Neural cell (in vitro differentiated cells): ENCODE measurements at regions not wholly inside any gene's neighbourhood (a gene's known extent, or its start where the extent isn't known, plus 50 kb on each side); places are given as distances from the start of the nearest gene placed in this dataset.

Source experiments
- H2AFZ ChIP-seq: fragments of 200-600, 300-800 bp; sonication (generic), shearing (Covaris generic); 2 replicates; pipeline ENCODE4 v1.6.0; 2014; ENCODE audit warnings: low read depth, mild to moderate bottlenecking, antibody characterized with exemption, low read length, moderate library complexity
- H3F3A ChIP-seq: fragments of 200-600 bp; shearing (Covaris generic); 2 replicates; pipeline ENCODE4 v1.6.1; 2016; ENCODE audit warnings: mild to moderate bottlenecking, moderate library complexity, mixed read lengths, antibody characterized with exemption, low read length; ENCODE audit not compliant: insufficient read depth, poor library complexity, severe bottlenecking
- H3K27ac ChIP-seq: fragments of 200-600, 300-800 bp; sonication (generic), shearing (Covaris generic); 2 replicates; pipeline ENCODE4 v1.5.1; 2014; ENCODE audit warnings: mild to moderate bottlenecking, low read length, moderate library complexity
- H3K27me3 ChIP-seq: fragments of 300-800, 200-600 bp; sonication (generic), shearing (Covaris generic); 2 replicates; pipeline ENCODE4 v1.6.0; 2014; ENCODE audit warnings: mild to moderate bottlenecking, low read depth, low read length, moderate library complexity; ENCODE audit not compliant: insufficient read depth
- H3K36me3 ChIP-seq: fragments of 300-800, 200-600 bp; sonication (generic), shearing (Covaris generic); 2 replicates; pipeline ENCODE4 v1.5.1; 2014; ENCODE audit warnings: mild to moderate bottlenecking, antibody characterized with exemption, low read length, moderate library complexity; ENCODE audit not compliant: insufficient read depth
- H3K4me2 ChIP-seq: fragments of 300-800, 200-600 bp; sonication (generic), shearing (Covaris generic); 2 replicates; pipeline ENCODE4 v1.6.0; 2014; ENCODE audit warnings: mild to moderate bottlenecking, low read length
- H3K4me3 ChIP-seq: fragments of 300-800, 200-600 bp; sonication (generic), shearing (Covaris generic); 2 replicates; pipeline ENCODE4 v1.5.1; 2014; ENCODE audit warnings: mild to moderate bottlenecking, low read length, moderate library complexity
- H3K79me2 ChIP-seq: fragments of 200-600 bp; shearing (Covaris generic); replicated peaks from 2 replicates; pipeline ENCODE4 v1.6.0; 2014; ENCODE audit warnings: mild to moderate bottlenecking, low read length, moderate library complexity; ENCODE audit not compliant: insufficient read depth
- H3K9ac ChIP-seq: fragments of 300-800, 200-600 bp; sonication (generic), shearing (Covaris generic); 2 replicates; pipeline ENCODE4 v1.6.1; 2016; ENCODE audit warnings: mild to moderate bottlenecking, low read length, mixed read lengths
- H3K9me2 ChIP-seq: fragments of 200-600 bp; shearing (Covaris generic); 2 replicates; pipeline ENCODE4 v1.6.1; 2016; ENCODE audit warnings: mild to moderate bottlenecking, low read length, mixed read lengths; ENCODE audit not compliant: insufficient read depth
- H3K9me3 ChIP-seq: fragments of 200-600, 300-800 bp; sonication (generic), shearing (Covaris generic); 2 replicates; pipeline ENCODE4 v1.6.1; 2016; ENCODE audit warnings: mild to moderate bottlenecking, mixed run types, low read length, moderate library complexity, mixed read lengths
- H4K20me1 ChIP-seq: fragments of 200-600 bp; shearing (Covaris generic); 2 replicates; pipeline ENCODE4 v1.6.1; 2016; ENCODE audit warnings: mild to moderate bottlenecking, mixed run types; ENCODE audit not compliant: insufficient read depth
- EP300 ChIP-seq: fragments of 450-650 bp; conservative IDR thresholded peaks from 2 replicates; pipeline ENCODE4 v1.6.1; 2014; ENCODE audit warnings: antibody characterized with exemption, mild to moderate bottlenecking, moderate library complexity; ENCODE audit not compliant: poor library complexity, severe bottlenecking
- EZH2 ChIP-seq: fragments of 200-600, 300-800 bp; shearing (Covaris generic), sonication (generic); IDR thresholded peaks from 2 replicates; pipeline ENCODE4 v1.6.1; 2014; ENCODE audit warnings: antibody characterized with exemption, low read length, borderline replicate concordance, mild to moderate bottlenecking; ENCODE audit not compliant: insufficient read depth, poor library complexity, severe bottlenecking
- MXI1 ChIP-seq: fragments of 450-650 bp; conservative IDR thresholded peaks from 2 replicates; pipeline ENCODE4 v1.6.1; 2014; ENCODE audit warnings: antibody characterized with exemption, mild to moderate bottlenecking; ENCODE audit not compliant: poor library complexity, severe bottlenecking
- POLR2AphosphoS5 ChIP-seq: IDR thresholded peaks from 2 replicates; pipeline ENCODE4 v1.6.1; 2012
- RAD21 ChIP-seq: fragments of 450-650 bp; conservative IDR thresholded peaks from 2 replicates; pipeline ENCODE4 v1.6.1; 2014; ENCODE audit warnings: antibody characterized with exemption, mild to moderate bottlenecking, moderate library complexity
- SMC3 ChIP-seq: fragments of 450-650 bp; conservative IDR thresholded peaks from 2 replicates; pipeline ENCODE4 v1.6.1; 2014; ENCODE audit warnings: antibody characterized with exemption, mild to moderate bottlenecking, moderate library complexity; ENCODE audit not compliant: poor library complexity
- TAF1 ChIP-seq: IDR thresholded peaks from 2 replicates; pipeline ENCODE4 v1.6.1; 2012; ENCODE audit warnings: low read depth
- TF ChIP-seq, protein P1 (sequence below): IDR thresholded peaks from 2 replicates; pipeline ENCODE4 v1.6.1; 2012; ENCODE audit warnings: borderline replicate concordance
- TF ChIP-seq, protein P2 (sequence below): fragments of 450-650 bp; IDR thresholded peaks from 2 replicates; pipeline ENCODE4 v1.5.1; 2014; ENCODE audit warnings: antibody characterized with exemption, mild to moderate bottlenecking, moderate library complexity; ENCODE audit not compliant: poor library complexity, severe bottlenecking

DNA sequence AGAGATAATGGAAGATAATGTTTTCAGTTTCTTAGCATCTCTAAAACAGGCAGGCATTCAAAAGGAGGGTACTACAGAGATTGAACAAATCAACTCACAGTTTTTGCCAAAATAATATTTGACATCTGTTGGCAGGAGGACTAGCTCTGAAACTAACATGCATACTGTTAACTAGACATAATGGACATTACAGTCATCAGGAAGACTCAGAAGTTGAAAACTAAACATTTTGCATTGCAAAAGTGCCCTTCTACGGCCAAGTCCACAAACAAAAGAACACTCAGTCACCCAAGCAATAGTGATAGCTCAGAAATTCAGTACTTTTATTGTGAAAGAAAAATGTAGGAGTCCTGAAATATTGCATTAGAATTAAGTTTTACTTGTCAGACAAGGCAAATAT is 399.0 kb downstream of the HGF start:
- no peak overlapping the region for H3K4me3 ChIP-seq
- no peaks in the 10 kb centered on the region for H3K27me3 ChIP-seq
- no peak overlapping the region for H3K27ac ChIP-seq
- H3K36me3 ChIP-seq, result no peaks in the 10 kb centered on the region
- H2AFZ ChIP-seq, result no peak overlapping the region
- no peaks in the 10 kb centered on the region for H3K9me2 ChIP-seq
- H3K9ac ChIP-seq, result no peak overlapping the region
- no peaks in the 10 kb centered on the region for H4K20me1 ChIP-seq
- no peaks in the 10 kb centered on the region for H3K9me3 ChIP-seq
- H3F3A ChIP-seq, result no peaks in the 10 kb centered on the region
- no peaks in the 10 kb centered on the region for H3K79me2 ChIP-seq
- no peak overlapping the region for H3K4me2 ChIP-seq
- TF ChIP-seq SMC3 (no peak), TAF1 (no peak), RAD21 (no peak), POLR2AphosphoS5 (no peak), MXI1 (no peak), EP300 (no peak), EZH2 (no peak)
- TF ChIP-seq, protein P1, sequence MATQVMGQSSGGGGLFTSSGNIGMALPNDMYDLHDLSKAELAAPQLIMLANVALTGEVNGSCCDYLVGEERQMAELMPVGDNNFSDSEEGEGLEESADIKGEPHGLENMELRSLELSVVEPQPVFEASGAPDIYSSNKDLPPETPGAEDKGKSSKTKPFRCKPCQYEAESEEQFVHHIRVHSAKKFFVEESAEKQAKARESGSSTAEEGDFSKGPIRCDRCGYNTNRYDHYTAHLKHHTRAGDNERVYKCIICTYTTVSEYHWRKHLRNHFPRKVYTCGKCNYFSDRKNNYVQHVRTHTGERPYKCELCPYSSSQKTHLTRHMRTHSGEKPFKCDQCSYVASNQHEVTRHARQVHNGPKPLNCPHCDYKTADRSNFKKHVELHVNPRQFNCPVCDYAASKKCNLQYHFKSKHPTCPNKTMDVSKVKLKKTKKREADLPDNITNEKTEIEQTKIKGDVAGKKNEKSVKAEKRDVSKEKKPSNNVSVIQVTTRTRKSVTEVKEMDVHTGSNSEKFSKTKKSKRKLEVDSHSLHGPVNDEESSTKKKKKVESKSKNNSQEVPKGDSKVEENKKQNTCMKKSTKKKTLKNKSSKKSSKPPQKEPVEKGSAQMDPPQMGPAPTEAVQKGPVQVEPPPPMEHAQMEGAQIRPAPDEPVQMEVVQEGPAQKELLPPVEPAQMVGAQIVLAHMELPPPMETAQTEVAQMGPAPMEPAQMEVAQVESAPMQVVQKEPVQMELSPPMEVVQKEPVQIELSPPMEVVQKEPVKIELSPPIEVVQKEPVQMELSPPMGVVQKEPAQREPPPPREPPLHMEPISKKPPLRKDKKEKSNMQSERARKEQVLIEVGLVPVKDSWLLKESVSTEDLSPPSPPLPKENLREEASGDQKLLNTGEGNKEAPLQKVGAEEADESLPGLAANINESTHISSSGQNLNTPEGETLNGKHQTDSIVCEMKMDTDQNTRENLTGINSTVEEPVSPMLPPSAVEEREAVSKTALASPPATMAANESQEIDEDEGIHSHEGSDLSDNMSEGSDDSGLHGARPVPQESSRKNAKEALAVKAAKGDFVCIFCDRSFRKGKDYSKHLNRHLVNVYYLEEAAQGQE, result no peak
- TF ChIP-seq, protein P2, sequence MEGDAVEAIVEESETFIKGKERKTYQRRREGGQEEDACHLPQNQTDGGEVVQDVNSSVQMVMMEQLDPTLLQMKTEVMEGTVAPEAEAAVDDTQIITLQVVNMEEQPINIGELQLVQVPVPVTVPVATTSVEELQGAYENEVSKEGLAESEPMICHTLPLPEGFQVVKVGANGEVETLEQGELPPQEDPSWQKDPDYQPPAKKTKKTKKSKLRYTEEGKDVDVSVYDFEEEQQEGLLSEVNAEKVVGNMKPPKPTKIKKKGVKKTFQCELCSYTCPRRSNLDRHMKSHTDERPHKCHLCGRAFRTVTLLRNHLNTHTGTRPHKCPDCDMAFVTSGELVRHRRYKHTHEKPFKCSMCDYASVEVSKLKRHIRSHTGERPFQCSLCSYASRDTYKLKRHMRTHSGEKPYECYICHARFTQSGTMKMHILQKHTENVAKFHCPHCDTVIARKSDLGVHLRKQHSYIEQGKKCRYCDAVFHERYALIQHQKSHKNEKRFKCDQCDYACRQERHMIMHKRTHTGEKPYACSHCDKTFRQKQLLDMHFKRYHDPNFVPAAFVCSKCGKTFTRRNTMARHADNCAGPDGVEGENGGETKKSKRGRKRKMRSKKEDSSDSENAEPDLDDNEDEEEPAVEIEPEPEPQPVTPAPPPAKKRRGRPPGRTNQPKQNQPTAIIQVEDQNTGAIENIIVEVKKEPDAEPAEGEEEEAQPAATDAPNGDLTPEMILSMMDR, result no peak

DNA sequence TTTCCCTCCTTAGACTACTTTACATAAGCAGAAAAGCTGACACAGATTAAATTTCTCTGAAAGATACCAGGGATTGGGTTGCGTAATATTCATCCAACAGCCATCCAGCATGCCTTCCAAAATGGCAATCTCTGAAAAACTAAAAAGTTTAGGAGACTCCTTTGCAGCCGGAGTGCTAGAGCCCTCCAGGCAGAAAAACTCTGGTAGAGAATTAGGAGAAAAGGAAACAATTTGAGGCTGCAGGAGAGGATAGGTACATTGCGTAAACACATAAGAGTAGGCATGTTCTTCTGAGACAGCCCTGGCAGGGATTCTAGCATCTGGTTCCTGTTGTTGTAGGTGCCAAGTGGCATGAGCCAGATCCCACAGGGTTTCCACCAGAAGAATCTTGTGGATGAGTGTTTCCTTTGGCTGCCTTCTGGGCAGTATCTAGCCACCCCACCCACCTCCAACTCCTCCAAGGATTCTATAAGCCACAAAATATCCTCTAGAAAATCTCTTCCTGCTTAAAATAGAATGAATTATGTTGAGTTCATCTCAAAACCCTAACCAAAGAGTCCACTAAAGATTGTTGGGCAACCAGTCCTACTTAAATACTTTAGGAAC is 402.4 kb downstream of the HGF start:
- no peaks in the 10 kb centered on the region for H3K27me3 ChIP-seq
- H3K9ac ChIP-seq, result no peak overlapping the region
- no peak overlapping the region for H3K27ac ChIP-seq
- no peak overlapping the region for H2AFZ ChIP-seq
- no peaks in the 10 kb centered on the region for H3K79me2 ChIP-seq
- H3K4me3 ChIP-seq, result no peak overlapping the region
- H3K9me2 ChIP-seq, result no peaks in the 10 kb centered on the region
- H3K9me3 ChIP-seq, result no peaks in the 10 kb centered on the region
- no peaks in the 10 kb centered on the region for H3F3A ChIP-seq
- H3K36me3 ChIP-seq, result no peaks in the 10 kb centered on the region
- H3K4me2 ChIP-seq, result no peak overlapping the region
- no peak for TF ChIP-seq MXI1
- no peak for TF ChIP-seq SMC3
- no peak for TF ChIP-seq TAF1
- TF ChIP-seq EP300, result no peak
- H4K20me1 ChIP-seq, result no peaks in the 10 kb centered on the region
